ENCODE measurements at regions not wholly inside any gene's neighbourhood (a gene's known extent, or its start where the extent isn't known, plus 50 kb on each side); places are given as distances from the start of the nearest gene placed in this dataset.
"Not testable (repeated sequence)": the region's sequence is repeated elsewhere in the genome, so short reads cannot be mapped to it uniquely, and the experiment has no call there.

DNA sequence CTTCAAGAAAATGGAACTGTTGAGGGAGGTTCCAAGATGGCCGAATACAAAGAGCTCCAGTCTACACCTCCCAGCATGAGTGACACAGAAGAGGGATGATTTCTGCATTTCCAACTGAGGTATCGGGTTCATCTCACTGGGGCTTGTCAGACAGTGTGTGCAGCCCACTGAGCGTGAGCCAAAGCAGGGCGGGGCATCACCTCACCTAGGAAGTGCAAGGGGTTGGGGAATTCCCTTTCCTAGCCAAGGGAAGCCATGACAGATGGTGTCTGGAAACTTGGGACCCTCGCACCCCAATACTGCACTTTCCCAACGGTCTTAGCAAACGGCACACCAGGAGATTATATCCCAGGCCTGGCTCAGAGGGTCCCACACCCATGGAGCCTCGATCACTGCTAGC, 77.3 kb downstream of the POU4F1 start:
- TF ChIP-seq, protein P1, sequence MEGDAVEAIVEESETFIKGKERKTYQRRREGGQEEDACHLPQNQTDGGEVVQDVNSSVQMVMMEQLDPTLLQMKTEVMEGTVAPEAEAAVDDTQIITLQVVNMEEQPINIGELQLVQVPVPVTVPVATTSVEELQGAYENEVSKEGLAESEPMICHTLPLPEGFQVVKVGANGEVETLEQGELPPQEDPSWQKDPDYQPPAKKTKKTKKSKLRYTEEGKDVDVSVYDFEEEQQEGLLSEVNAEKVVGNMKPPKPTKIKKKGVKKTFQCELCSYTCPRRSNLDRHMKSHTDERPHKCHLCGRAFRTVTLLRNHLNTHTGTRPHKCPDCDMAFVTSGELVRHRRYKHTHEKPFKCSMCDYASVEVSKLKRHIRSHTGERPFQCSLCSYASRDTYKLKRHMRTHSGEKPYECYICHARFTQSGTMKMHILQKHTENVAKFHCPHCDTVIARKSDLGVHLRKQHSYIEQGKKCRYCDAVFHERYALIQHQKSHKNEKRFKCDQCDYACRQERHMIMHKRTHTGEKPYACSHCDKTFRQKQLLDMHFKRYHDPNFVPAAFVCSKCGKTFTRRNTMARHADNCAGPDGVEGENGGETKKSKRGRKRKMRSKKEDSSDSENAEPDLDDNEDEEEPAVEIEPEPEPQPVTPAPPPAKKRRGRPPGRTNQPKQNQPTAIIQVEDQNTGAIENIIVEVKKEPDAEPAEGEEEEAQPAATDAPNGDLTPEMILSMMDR (IDR thresholded peaks at IDR 0.05; ENCODE audit: low read length), result not testable (repeated sequence)
- not testable (repeated sequence) for TF ChIP-seq EZH2 (optimal IDR thresholded peaks at IDR 0.05; ENCODE audit: low read depth, low read length); EZH2phosphoT487 (IDR thresholded peaks at IDR 0.05; ENCODE audit: low read length)

All from MM.1S (cell line).